NOMO-1 (cell line): ENCODE measurements at regions not wholly inside any gene's neighbourhood (a gene's known extent, or its start where the extent isn't known, plus 50 kb on each side); places are given as distances from the start of the nearest gene placed in this dataset.

Source experiments
- DNase-seq, 2 experiments: peaks; one replicate each; lab custom pipeline; 2025; ENCODE audit not compliant: unreplicated experiment in 2 of 2; lab: John Stamatoyannopoulos, UW

GRCh38 chr4:58935332-58935731 is 1825.1 kb upstream of the IGFBP7 start:
- no peak for DNase-seq

- no peak for DNase-seq
Observed at GRCh38 chr4:58936436-58936835, 1826.3 kb upstream of the IGFBP7 start.

DNA sequence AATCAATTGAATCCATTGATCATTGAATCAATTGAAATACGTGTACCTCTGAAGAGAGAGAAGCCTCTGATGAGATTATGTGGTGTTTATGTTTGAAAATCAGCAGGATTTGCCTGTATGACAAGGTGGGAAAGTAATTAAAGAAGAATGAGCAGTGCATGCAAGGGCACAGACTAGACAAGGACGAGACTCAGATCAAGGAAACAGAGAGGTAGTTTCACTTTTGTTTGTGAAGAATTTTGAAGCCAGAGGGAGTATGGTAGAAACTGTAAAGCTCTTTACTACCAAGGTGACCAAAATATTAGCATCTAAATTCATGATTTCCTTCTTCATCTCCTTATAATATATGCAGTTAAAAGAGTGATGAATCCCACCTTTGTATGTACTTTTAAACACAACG is 1830.0 kb upstream of the IGFBP7 start:
- DNase-seq, result no peak

DNA sequence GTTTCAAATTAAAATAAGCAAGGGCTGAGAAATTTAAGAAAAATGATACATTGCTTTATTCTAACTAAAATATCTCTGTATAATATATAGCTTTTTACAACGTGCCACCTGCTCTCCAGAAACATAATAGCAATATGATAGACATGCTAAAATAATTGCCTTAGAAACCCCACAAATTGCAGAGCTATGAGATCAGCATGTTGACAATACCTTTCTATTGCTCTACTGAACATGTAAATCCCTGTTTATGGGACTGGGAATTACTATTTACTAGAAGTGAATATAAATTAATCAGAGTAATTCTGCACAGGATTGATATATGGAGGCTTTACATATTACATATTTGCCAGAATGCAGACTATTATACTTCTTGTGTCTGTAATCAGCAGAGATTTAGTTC is 1831.1 kb upstream of the IGFBP7 start:
- DNase-seq, result no peak

- DNase-seq, result no peak
Observed at GRCh38 chr4:58953575-58953974, 1843.4 kb upstream of the IGFBP7 start.

DNA sequence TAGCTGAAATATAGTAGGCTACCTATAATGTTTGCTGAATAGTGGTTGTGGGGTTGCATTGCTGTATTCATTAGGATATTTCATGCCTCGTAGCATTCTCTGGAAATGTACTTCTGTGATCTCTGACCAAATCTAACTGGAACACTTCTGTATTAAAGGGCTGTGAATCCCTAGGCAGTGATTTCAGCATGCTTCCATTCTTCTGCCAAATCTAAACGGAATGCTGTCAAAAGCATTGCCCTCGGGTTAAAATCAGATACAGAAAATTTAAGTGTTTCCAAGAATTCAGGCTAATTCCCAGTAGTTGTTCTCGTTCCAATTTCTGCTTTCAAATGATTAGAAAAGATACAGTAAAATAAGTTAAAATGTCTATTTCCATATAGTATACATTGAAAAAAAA is 1847.5 kb upstream of the IGFBP7 start:
- no peak for DNase-seq

DNA sequence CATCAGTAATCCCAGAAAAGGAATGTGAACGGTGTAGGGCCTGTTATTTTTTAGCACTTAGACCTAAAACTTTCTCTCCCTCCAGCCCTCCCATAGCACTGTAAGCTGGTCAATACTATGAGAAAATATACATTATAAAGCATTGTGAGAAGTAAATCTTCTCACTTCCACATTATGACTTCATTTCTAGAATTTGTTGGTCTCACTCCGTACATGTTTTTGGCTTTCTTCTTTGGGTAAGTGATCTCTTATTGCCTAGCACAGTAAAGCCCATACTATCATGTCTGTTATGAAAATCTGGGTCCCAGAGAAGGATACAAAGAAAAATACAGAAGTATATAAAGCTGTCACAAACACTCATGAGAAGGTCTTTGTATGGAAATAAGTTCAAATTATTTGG is 1851.1 kb upstream of the IGFBP7 start:
- DNase-seq, result no peak

DNA sequence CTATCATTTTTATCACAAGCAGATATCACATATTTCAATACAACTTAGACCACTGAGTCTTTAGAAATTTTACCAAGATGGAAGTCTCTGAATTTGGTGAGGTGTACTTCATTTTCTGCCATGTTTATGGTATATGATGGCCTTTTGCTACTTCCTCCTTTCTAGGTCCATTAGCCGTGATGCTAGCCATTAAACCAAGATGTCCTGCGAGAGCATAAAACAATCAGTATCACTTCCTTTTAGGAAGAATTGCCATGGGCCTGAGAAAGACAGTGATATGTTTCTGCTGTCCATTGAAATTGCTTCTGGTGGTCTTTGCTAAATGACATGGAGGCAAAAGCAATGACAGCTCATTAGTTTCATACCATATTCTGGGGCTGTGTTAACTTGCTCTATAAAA is 1851.7 kb upstream of the IGFBP7 start:
- DNase-seq, result no peak

- no peak for DNase-seq
Observed at GRCh38 chr4:58962424-58962823, 1852.2 kb upstream of the IGFBP7 start.

DNA sequence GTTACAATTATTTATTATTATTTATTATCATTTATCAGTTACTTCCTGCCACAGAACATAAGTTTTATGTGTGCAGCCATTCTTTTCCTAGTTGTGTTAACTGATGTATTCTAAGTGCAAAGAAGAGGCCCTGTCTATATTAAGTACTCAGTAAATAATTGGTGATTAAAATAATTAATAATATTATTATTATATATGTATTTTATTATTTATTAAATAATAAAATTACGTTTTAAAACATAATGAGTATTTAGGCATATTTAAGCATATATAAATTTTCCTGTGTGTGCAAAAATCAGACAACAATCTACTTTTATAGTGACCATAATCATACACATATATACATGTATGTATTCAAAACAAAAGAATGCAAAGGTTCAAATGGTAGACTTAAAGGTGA is 1871.6 kb upstream of the IGFBP7 start:
- DNase-seq, result no peak

DNA sequence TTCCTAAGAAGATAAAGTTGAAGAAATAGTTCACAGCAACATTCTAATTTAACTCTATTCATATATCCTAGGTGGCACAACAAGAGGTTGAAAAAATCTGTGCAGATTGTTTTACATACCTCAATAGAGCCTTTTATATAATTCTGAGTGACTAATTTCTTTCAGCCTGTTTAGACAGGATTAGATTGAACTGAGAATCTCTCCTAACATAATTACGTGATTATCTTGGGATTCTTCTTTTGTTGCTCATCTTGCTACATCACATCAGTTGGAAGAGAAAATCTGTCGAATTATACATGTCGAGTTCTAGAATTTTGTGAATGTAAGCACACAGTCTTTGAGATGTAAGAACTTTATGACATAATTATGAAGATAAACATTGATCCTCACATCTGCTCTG is 1873.7 kb upstream of the IGFBP7 start:
- DNase-seq, result no peak

GRCh38 chr4:59002148-59002547 is 1892.0 kb upstream of the IGFBP7 start:
- no peak for DNase-seq

DNA sequence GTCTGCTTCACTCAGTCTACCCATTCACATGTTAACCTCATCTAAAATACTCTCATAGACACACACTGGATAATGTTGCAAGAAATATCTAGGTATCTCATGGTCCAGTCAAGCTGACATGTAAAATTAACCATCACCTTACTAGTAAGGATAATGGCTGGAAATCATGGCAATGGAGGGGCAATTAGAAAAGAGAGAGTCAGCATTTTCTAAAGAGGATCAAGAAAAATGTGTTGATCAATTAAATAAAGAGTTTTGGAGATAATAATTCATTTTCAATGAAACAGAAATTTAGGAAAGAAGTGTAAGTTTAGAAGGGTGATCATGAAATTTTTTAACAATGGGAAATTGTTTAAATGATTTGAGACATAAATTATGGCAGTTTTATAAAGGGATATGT is 1914.1 kb upstream of the IGFBP7 start:
- no peak for DNase-seq

DNA sequence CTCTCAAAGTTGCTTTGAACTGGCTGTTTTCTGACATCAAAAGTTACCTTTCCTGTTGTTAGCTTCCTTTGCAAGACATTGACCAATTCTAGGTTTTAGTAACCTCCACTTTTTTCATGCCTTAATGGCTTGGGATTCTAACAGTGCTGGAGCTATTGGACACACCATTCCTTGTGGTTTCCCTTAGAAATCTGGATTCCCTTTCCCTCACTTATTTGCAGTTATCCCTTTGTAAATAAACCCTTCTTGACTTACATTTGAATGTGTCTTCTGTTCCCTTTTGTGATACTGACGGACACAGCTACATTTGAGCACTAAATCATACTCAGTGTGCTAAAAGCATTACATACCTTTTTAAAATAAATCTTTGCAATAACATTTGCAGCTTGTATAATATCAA is 1927.6 kb upstream of the IGFBP7 start:
- DNase-seq, result no peak

- no peak for DNase-seq
Observed at GRCh38 chr4:59039046-59039445, 1928.9 kb upstream of the IGFBP7 start.

DNA sequence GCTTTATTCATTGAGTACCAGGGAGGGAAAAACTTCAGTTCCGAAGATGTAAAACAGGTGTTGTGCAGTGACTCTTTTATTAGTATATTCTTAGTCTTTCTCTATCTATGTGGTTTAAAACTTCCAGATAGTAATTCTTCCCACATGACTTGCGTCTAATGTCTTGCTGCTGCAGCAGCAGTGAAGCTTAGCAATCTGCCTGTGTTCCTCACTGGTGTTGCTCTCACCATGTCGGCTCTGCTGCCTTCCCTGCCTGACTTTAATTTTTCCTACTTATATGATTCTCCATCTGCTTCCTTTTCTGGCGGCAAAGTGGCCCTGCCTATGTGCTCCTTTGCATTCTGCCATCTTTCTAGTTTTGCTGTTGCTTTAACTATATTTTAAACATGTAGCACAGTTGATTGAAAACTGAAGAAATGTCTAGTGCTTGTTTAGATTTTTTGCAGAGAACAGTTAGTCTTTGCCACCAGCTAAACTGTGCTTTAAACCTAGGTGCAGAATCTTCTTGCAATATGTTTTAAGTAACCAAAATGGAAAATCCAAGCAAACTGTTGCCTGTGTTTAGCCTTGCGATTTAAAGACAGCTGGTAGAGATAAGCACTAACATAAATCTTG is 1934.2 kb upstream of the IGFBP7 start:
- no peak for DNase-seq

DNA sequence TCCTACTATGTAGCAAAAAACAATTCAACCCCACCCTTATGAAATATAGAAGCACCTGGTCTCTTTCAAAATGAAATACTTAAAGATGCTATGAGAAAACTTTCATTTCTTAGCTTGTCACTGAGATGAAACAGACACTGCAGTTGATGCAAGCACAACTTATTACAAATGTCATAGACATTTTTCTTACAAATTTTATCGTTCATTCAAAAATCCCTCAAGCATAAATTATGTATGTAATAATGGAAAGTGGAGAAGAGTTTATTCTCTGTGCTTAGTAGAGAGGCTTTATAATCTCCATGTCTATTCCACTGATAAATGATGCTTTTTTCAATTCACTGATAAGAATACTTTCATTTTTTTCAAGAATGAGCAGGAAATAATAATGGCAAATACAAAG is 1943.9 kb upstream of the IGFBP7 start:
- DNase-seq, result no peak

GRCh38 chr4:59057804-59058203 is 1947.6 kb upstream of the IGFBP7 start:
- no peak for DNase-seq

- DNase-seq, result no peak
Observed at GRCh38 chr4:59058543-59058942, 1948.4 kb upstream of the IGFBP7 start.

- DNase-seq, result no peak
Observed at GRCh38 chr4:59060002-59060846, 1950.0 kb upstream of the IGFBP7 start.

DNA sequence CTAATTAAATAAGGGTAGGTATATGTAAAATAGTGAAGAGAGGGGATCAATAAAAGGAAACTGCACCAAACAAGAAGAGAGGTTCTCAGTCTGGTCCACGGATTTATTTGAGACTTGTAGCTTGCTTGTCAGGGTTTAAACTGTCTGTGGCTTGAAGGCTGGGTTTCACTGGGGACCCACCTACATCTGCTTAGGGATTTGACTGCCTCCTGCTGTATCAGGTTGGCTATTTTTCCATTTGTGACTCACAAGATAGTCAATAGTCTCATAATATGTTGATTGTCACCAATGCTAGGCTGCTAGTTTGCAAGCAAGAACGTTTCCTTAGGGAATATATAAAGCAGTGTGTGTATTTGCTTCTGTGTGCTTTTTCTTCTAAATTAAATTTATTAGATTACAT is 1950.7 kb upstream of the IGFBP7 start:
- DNase-seq, result no peak

GRCh38 chr4:59063015-59063720 is 1953.0 kb upstream of the IGFBP7 start:
- no peak for DNase-seq
